ENCODE measurements at regions not wholly inside any gene's neighbourhood (a gene's known extent, or its start where the extent isn't known, plus 50 kb on each side); places are given as distances from the start of the nearest gene placed in this dataset.

DNA sequence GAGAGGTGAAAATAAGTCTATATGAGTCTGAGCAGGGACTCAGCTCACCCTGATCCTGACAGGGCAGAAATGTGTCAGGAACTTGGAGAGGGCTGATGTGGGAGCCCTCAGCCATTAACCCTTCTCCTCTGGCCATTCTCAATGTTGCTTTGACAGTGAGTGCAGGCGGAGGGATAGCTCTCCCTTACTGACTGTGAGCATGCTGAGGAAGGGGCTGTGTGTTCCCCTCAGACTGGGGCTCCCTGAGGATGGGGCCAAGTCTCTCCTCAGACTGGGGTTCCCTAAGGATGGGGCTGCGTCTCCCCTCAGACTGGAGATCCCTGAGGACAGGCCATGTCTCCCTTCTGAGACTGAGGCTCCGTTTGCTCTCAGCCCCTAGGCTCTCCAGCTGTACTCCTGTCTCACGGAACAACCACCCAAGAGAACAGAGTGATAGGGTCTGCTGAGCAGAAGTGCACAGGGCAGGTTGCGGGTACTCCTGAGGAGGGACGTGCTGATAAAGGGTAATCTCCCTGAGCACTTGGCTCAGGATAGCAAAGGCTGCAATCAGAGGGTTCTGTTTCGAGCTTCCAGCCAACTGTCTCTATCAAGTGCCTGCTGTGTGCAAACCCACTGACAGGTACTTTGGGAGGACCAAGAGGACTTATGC, 141.0 kb downstream of the MRPL14 start (continued):
- TF ChIP-seq CTCFL (IDR thresholded peaks at IDR 0.05; ENCODE audit: borderline replicate concordance, insufficient read depth, low read depth, low read length, poor library complexity, severe bottlenecking) (no peak), E2F1 (CRISPR knock-in tag; IDR thresholded peaks at IDR 0.05) (0 out of 2 replicates have a peak, but pooled peaks have one; percentile 24), NCOR1 (IDR thresholded peaks at IDR 0.05) (peak; percentile 84), CAMTA2 (CRISPR knock-in tag; conservative IDR thresholded peaks at IDR 0.05) (no peak), ATF2 (CRISPR knock-in tag; IDR thresholded peaks at IDR 0.05) (no peak), SMARCA4 (IDR thresholded peaks at IDR 0.05) (peak; percentile 71; the same call in 1 of the 2 replicates), PRMT5 (CRISPR knock-in tag; IDR thresholded peaks at IDR 0.05) (no peak), TEAD2 (tag; IDR thresholded peaks at IDR 0.05) (no peak), ZNF507 (tag; conservative IDR thresholded peaks at IDR 0.05) (no peak), ZBED1 (IDR thresholded peaks at IDR 0.05) (no peak), SNIP1 (IDR thresholded peaks at IDR 0.05; ENCODE audit: low read depth) (no peak), ZNF696 (CRISPR knock-in tag; conservative IDR thresholded peaks at IDR 0.05) (no peak), ZNF12 (CRISPR knock-in tag; IDR thresholded peaks at IDR 0.05) (no peak), TFE3 (CRISPR knock-in tag; IDR thresholded peaks at IDR 0.05) (no peak), MTA2 (IDR thresholded peaks at IDR 0.05; ENCODE audit: low read depth) (peak; percentile 63), MCM5 (IDR thresholded peaks at IDR 0.05; ENCODE audit: low read depth) (no peak), MCM7 (IDR thresholded peaks at IDR 0.05) (no peak), TCFL5 (CRISPR knock-in tag; conservative IDR thresholded peaks at IDR 0.05) (no peak), BCOR (IDR thresholded peaks at IDR 0.05) (peak; percentile 58; the same call in 1 of the 2 replicates)
- TF ChIP-seq, protein P1, sequence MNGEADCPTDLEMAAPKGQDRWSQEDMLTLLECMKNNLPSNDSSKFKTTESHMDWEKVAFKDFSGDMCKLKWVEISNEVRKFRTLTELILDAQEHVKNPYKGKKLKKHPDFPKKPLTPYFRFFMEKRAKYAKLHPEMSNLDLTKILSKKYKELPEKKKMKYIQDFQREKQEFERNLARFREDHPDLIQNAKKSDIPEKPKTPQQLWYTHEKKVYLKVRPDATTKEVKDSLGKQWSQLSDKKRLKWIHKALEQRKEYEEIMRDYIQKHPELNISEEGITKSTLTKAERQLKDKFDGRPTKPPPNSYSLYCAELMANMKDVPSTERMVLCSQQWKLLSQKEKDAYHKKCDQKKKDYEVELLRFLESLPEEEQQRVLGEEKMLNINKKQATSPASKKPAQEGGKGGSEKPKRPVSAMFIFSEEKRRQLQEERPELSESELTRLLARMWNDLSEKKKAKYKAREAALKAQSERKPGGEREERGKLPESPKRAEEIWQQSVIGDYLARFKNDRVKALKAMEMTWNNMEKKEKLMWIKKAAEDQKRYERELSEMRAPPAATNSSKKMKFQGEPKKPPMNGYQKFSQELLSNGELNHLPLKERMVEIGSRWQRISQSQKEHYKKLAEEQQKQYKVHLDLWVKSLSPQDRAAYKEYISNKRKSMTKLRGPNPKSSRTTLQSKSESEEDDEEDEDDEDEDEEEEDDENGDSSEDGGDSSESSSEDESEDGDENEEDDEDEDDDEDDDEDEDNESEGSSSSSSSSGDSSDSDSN (IDR thresholded peaks at IDR 0.05; ENCODE audit: borderline replicate concordance in 1 of 2, low read depth in 2 of 2, low read length in 2 of 2), result 0 out of 4 replicates have a peak, but pooled peaks of 1 of the 2 experiments have one; percentile 58
- TF ChIP-seq, protein P2, sequence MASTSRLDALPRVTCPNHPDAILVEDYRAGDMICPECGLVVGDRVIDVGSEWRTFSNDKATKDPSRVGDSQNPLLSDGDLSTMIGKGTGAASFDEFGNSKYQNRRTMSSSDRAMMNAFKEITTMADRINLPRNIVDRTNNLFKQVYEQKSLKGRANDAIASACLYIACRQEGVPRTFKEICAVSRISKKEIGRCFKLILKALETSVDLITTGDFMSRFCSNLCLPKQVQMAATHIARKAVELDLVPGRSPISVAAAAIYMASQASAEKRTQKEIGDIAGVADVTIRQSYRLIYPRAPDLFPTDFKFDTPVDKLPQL (IDR thresholded peaks at IDR 0.05; ENCODE audit: extremely low read depth, insufficient read length), result no peak

Data from K562 (cell line).